Neural cell (in vitro differentiated cells): ENCODE measurements at regions not wholly inside any gene's neighbourhood (a gene's known extent, or its start where the extent isn't known, plus 50 kb on each side); places are given as distances from the start of the nearest gene placed in this dataset.

ENCODE experiments used
- H2AFZ ChIP-seq: fragments of 200-600, 300-800 bp; sonication (generic), shearing (Covaris generic); 2 replicates; pipeline ENCODE4 v1.6.0; 2014; ENCODE audit warnings: low read depth, mild to moderate bottlenecking, antibody characterized with exemption, low read length, moderate library complexity
- H3F3A ChIP-seq: fragments of 200-600 bp; shearing (Covaris generic); 2 replicates; pipeline ENCODE4 v1.6.1; 2016; ENCODE audit warnings: mild to moderate bottlenecking, moderate library complexity, mixed read lengths, antibody characterized with exemption, low read length; ENCODE audit not compliant: insufficient read depth, poor library complexity, severe bottlenecking
- H3K27ac ChIP-seq: fragments of 200-600, 300-800 bp; sonication (generic), shearing (Covaris generic); 2 replicates; pipeline ENCODE4 v1.5.1; 2014; ENCODE audit warnings: mild to moderate bottlenecking, low read length, moderate library complexity
- H3K27me3 ChIP-seq: fragments of 300-800, 200-600 bp; sonication (generic), shearing (Covaris generic); 2 replicates; pipeline ENCODE4 v1.6.0; 2014; ENCODE audit warnings: mild to moderate bottlenecking, low read depth, low read length, moderate library complexity; ENCODE audit not compliant: insufficient read depth
- H3K36me3 ChIP-seq: fragments of 300-800, 200-600 bp; sonication (generic), shearing (Covaris generic); 2 replicates; pipeline ENCODE4 v1.5.1; 2014; ENCODE audit warnings: mild to moderate bottlenecking, antibody characterized with exemption, low read length, moderate library complexity; ENCODE audit not compliant: insufficient read depth
- H3K4me2 ChIP-seq: fragments of 300-800, 200-600 bp; sonication (generic), shearing (Covaris generic); 2 replicates; pipeline ENCODE4 v1.6.0; 2014; ENCODE audit warnings: mild to moderate bottlenecking, low read length
- H3K4me3 ChIP-seq: fragments of 300-800, 200-600 bp; sonication (generic), shearing (Covaris generic); 2 replicates; pipeline ENCODE4 v1.5.1; 2014; ENCODE audit warnings: mild to moderate bottlenecking, low read length, moderate library complexity
- H3K79me2 ChIP-seq: fragments of 200-600 bp; shearing (Covaris generic); replicated peaks from 2 replicates; pipeline ENCODE4 v1.6.0; 2014; ENCODE audit warnings: mild to moderate bottlenecking, low read length, moderate library complexity; ENCODE audit not compliant: insufficient read depth
- H3K9ac ChIP-seq: fragments of 300-800, 200-600 bp; sonication (generic), shearing (Covaris generic); 2 replicates; pipeline ENCODE4 v1.6.1; 2016; ENCODE audit warnings: mild to moderate bottlenecking, low read length, mixed read lengths
- H3K9me2 ChIP-seq: fragments of 200-600 bp; shearing (Covaris generic); 2 replicates; pipeline ENCODE4 v1.6.1; 2016; ENCODE audit warnings: mild to moderate bottlenecking, low read length, mixed read lengths; ENCODE audit not compliant: insufficient read depth
- H3K9me3 ChIP-seq: fragments of 200-600, 300-800 bp; sonication (generic), shearing (Covaris generic); 2 replicates; pipeline ENCODE4 v1.6.1; 2016; ENCODE audit warnings: mild to moderate bottlenecking, mixed run types, low read length, moderate library complexity, mixed read lengths
- H4K20me1 ChIP-seq: fragments of 200-600 bp; shearing (Covaris generic); 2 replicates; pipeline ENCODE4 v1.6.1; 2016; ENCODE audit warnings: mild to moderate bottlenecking, mixed run types; ENCODE audit not compliant: insufficient read depth
- EP300 ChIP-seq: fragments of 450-650 bp; conservative IDR thresholded peaks from 2 replicates; pipeline ENCODE4 v1.6.1; 2014; ENCODE audit warnings: antibody characterized with exemption, mild to moderate bottlenecking, moderate library complexity; ENCODE audit not compliant: poor library complexity, severe bottlenecking
- EZH2 ChIP-seq: fragments of 200-600, 300-800 bp; shearing (Covaris generic), sonication (generic); IDR thresholded peaks from 2 replicates; pipeline ENCODE4 v1.6.1; 2014; ENCODE audit warnings: antibody characterized with exemption, low read length, borderline replicate concordance, mild to moderate bottlenecking; ENCODE audit not compliant: insufficient read depth, poor library complexity, severe bottlenecking
- MXI1 ChIP-seq: fragments of 450-650 bp; conservative IDR thresholded peaks from 2 replicates; pipeline ENCODE4 v1.6.1; 2014; ENCODE audit warnings: antibody characterized with exemption, mild to moderate bottlenecking; ENCODE audit not compliant: poor library complexity, severe bottlenecking
- POLR2AphosphoS5 ChIP-seq: IDR thresholded peaks from 2 replicates; pipeline ENCODE4 v1.6.1; 2012
- RAD21 ChIP-seq: fragments of 450-650 bp; conservative IDR thresholded peaks from 2 replicates; pipeline ENCODE4 v1.6.1; 2014; ENCODE audit warnings: antibody characterized with exemption, mild to moderate bottlenecking, moderate library complexity
- SMC3 ChIP-seq: fragments of 450-650 bp; conservative IDR thresholded peaks from 2 replicates; pipeline ENCODE4 v1.6.1; 2014; ENCODE audit warnings: antibody characterized with exemption, mild to moderate bottlenecking, moderate library complexity; ENCODE audit not compliant: poor library complexity
- TAF1 ChIP-seq: IDR thresholded peaks from 2 replicates; pipeline ENCODE4 v1.6.1; 2012; ENCODE audit warnings: low read depth
- TF ChIP-seq, protein P1 (sequence below): fragments of 450-650 bp; IDR thresholded peaks from 2 replicates; pipeline ENCODE4 v1.5.1; 2014; ENCODE audit warnings: antibody characterized with exemption, mild to moderate bottlenecking, moderate library complexity; ENCODE audit not compliant: poor library complexity, severe bottlenecking
- TF ChIP-seq, protein P2 (sequence below): IDR thresholded peaks from 2 replicates; pipeline ENCODE4 v1.6.1; 2012; ENCODE audit warnings: borderline replicate concordance

DNA sequence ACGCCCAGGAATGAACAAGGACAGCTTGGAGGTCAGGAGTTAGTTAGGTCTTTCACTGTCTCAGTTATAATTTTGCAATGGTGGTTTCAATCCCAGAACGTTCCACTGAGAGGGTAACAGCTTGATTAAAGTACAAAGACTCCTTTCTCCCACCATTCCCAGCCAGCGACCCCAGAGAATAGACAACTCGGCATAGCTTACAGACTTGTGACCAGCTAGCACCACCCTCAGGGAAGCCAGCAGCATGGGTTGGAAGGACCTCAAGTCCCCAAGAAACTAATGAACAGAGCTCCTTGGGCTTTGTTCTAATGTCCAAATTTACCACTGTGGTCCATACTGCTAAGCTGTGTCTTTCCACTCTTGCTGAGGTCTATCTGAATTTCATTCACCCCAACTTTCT, 72.0 kb upstream of the MED14 start:
- no peak overlapping the region for H2AFZ ChIP-seq
- H3K4me3 ChIP-seq, result no peak overlapping the region
- no peak overlapping the region for H3K9ac ChIP-seq
- no peaks in the 10 kb centered on the region for H3F3A ChIP-seq
- TF ChIP-seq MXI1 (no peak), EP300 (no peak), EZH2 (no peak), SMC3 (no peak), RAD21 (no peak), POLR2AphosphoS5 (no peak), TAF1 (no peak)
- TF ChIP-seq, protein P1, sequence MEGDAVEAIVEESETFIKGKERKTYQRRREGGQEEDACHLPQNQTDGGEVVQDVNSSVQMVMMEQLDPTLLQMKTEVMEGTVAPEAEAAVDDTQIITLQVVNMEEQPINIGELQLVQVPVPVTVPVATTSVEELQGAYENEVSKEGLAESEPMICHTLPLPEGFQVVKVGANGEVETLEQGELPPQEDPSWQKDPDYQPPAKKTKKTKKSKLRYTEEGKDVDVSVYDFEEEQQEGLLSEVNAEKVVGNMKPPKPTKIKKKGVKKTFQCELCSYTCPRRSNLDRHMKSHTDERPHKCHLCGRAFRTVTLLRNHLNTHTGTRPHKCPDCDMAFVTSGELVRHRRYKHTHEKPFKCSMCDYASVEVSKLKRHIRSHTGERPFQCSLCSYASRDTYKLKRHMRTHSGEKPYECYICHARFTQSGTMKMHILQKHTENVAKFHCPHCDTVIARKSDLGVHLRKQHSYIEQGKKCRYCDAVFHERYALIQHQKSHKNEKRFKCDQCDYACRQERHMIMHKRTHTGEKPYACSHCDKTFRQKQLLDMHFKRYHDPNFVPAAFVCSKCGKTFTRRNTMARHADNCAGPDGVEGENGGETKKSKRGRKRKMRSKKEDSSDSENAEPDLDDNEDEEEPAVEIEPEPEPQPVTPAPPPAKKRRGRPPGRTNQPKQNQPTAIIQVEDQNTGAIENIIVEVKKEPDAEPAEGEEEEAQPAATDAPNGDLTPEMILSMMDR, result no peak
- TF ChIP-seq, protein P2, sequence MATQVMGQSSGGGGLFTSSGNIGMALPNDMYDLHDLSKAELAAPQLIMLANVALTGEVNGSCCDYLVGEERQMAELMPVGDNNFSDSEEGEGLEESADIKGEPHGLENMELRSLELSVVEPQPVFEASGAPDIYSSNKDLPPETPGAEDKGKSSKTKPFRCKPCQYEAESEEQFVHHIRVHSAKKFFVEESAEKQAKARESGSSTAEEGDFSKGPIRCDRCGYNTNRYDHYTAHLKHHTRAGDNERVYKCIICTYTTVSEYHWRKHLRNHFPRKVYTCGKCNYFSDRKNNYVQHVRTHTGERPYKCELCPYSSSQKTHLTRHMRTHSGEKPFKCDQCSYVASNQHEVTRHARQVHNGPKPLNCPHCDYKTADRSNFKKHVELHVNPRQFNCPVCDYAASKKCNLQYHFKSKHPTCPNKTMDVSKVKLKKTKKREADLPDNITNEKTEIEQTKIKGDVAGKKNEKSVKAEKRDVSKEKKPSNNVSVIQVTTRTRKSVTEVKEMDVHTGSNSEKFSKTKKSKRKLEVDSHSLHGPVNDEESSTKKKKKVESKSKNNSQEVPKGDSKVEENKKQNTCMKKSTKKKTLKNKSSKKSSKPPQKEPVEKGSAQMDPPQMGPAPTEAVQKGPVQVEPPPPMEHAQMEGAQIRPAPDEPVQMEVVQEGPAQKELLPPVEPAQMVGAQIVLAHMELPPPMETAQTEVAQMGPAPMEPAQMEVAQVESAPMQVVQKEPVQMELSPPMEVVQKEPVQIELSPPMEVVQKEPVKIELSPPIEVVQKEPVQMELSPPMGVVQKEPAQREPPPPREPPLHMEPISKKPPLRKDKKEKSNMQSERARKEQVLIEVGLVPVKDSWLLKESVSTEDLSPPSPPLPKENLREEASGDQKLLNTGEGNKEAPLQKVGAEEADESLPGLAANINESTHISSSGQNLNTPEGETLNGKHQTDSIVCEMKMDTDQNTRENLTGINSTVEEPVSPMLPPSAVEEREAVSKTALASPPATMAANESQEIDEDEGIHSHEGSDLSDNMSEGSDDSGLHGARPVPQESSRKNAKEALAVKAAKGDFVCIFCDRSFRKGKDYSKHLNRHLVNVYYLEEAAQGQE, result no peak
- H3K9me3 ChIP-seq, result no peaks in the 10 kb centered on the region
- no peaks in the 10 kb centered on the region for H3K9me2 ChIP-seq
- no peak overlapping the region for H3K27ac ChIP-seq
- H3K36me3 ChIP-seq, result no peaks in the 10 kb centered on the region
- no peak overlapping the region for H3K4me2 ChIP-seq
- H3K79me2 ChIP-seq, result no peaks in the 10 kb centered on the region
- H4K20me1 ChIP-seq, result no peaks in the 10 kb centered on the region
- no peaks in the 10 kb centered on the region for H3K27me3 ChIP-seq

DNA sequence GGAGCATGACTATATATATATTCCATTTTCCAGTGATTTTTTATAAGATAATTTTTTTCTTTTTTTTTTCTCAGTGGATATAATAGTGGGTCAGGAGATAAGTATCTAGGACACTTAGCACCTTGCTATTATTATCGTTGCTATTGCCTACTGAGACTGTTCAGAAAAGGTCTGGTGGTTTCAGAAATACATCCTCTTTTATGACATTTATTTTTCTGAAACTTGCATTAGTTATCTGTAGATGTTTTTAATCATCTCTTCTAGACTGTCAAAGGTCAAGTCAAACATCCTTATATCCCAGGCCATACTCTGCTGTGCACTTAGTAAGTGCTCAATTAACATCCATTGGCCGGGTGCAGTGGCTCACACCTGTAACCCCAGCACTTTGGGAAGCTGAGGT, 72.9 kb upstream of the MED14 start:
- H3F3A ChIP-seq, result no peaks in the 10 kb centered on the region
- H3K27me3 ChIP-seq, result no peaks in the 10 kb centered on the region
- no peak overlapping the region for H2AFZ ChIP-seq
- H3K9me3 ChIP-seq, result no peaks in the 10 kb centered on the region
- H3K36me3 ChIP-seq, result no peaks in the 10 kb centered on the region
- no peak overlapping the region for H3K9ac ChIP-seq
- H3K4me3 ChIP-seq, result no peak overlapping the region
- no peak overlapping the region for H3K4me2 ChIP-seq
- no peaks in the 10 kb centered on the region for H3K79me2 ChIP-seq
- H3K9me2 ChIP-seq, result no peaks in the 10 kb centered on the region
- H3K27ac ChIP-seq, result no peak overlapping the region
- TF ChIP-seq, protein P1, result no peak
- no peak for TF ChIP-seq EP300
- TF ChIP-seq EZH2, result no peak
- TF ChIP-seq SMC3, result no peak
- TF ChIP-seq POLR2AphosphoS5, result no peak
- no peak for TF ChIP-seq TAF1
- TF ChIP-seq RAD21, result no peak
- no peak for TF ChIP-seq MXI1
- TF ChIP-seq, protein P2, result no peak
- H4K20me1 ChIP-seq, result no peaks in the 10 kb centered on the region
